IPS DF 19.7 (cell line): ENCODE measurements at regions not wholly inside any gene's neighbourhood (a gene's known extent, or its start where the extent isn't known, plus 50 kb on each side); places are given as distances from the start of the nearest gene placed in this dataset.
"Not testable (repeated sequence)": the region's sequence is repeated elsewhere in the genome, so short reads cannot be mapped to it uniquely, and the experiment has no call there.

Experiments used
- DNase-seq: peaks from one replicate; pipeline ENCODE4 v3.0.0-alpha.2; 2013; ENCODE audit warnings: low read depth, low spot score

DNA sequence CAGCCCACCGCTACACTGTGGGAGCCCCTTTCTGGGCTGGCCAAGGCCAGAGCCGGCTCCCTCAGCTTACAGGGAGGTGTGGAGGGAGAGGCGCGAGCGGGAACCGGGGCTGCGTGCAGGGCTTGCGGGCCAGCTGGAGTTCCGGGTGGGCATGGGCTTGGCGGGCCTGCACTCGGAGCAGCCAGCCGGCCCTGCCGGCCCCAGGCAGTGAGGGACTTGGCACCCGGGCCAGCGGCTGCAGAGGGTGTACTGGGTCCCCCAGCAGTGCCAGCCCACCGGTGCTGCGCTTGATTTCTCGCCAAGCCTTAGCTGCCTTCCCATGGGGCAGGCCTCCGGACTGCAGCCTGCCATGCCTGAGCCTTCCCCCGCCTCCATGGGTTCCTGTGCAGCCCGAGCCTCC lies 306.2 kb downstream of the PPP4R3C start:
- DNase-seq = not testable (repeated sequence)

DNA sequence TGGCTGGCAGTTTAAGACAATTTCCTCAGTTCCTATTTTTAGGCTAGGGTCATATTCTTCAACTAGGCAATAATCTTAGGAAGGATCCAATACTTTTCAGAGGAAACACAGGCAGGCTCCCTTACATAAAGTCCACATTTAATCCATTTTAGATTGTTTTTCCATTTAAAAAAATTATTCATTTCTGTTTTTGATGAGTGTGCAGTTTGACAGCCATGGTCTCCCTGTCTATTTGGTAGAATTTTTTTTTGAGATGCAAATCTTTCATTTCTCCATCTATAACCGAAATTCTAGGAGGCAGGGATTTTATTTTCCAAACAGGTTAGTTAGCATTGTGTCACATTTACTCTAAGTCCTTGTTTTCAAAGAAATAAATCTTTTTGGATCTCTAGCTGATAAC lies 326.8 kb downstream of the PPP4R3C start:
- DNase-seq = no peak

DNA sequence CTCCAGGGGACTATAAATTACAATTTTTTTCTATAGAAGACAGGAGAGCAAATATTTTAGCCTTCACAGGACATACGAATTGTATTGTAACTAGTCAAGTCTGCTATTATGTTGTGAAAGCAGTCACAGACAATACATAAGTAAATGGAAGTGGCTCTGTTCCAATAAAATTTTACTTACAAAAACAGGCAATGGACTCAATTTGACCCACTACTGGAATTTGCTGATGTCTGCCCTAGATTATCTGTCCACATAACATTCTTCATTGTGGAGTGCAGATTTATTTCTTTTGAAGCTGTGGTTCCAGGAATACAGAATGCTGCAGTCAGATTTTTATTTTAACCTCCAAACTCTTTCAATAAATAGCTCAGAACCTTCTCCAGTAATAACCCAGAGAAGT lies 330.3 kb downstream of the PPP4R3C start:
- no peak for DNase-seq

- DNase-seq = not testable (repeated sequence)
These were observed 376.0 kb downstream of the PPP4R3C start for GRCh38 chrX:27087176-27087575.

- DNase-seq = no peak
These were observed 376.9 kb downstream of the PPP4R3C start for GRCh38 chrX:27086237-27086636.

DNA sequence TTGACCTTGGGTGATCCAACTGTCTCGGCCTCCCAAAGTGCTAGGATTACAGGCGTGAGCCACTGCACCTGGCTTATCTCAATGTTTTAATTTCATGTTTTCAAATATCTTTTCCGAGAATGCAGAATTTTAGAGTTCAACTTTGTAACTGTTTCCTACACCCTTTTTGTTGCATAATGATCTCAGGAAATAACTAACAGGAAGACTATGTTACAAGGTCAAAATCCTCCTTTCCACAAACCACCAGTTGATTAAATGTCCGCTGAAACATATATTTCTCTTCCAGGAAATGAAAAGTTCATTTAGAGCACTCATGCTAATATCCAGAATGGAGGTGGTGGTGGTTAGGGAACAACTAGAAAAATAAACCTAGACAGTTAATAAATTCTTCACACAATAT lies 377.8 kb downstream of the PPP4R3C start:
- DNase-seq = no peak

- no peak for DNase-seq
These were observed 384.8 kb downstream of the PPP4R3C start for GRCh38 chrX:27078371-27078770.

- DNase-seq = peak; percentile 33
These were observed 405.3 kb downstream of the PPP4R3C start for GRCh38 chrX:27057883-27058282.

GRCh38 chrX:27039332-27039731 lies 423.8 kb downstream of the PPP4R3C start:
- no peak for DNase-seq

GRCh38 chrX:27008486-27008885 lies 454.7 kb downstream of the PPP4R3C start:
- no peak for DNase-seq

GRCh38 chrX:26999634-27000033 lies 463.5 kb downstream of the PPP4R3C start:
- no peak for DNase-seq

GRCh38 chrX:26958261-26958660 lies 504.9 kb downstream of the PPP4R3C start:
- no peak for DNase-seq

- DNase-seq = no peak
These were observed 509.1 kb downstream of the PPP4R3C start for GRCh38 chrX:26954029-26954428.

DNA sequence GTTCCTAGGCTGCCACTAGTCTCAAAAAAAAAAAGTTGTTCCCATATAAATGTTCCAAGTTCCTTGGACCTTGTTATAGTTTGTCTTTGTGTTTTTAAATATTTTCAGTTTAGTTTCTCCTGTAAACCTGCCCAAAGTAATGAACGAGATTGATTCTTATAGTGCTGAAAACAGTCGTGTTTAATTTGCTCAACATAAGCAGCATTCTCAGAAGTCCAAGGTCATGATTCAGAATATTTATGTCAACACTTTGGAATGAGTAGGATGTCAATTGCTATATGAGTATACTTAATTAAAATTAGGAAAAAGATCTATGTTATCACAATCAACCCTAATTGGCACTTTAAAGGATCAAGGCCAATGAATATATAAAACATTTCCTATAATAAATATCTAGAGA lies 510.9 kb downstream of the PPP4R3C start:
- no peak for DNase-seq

DNA sequence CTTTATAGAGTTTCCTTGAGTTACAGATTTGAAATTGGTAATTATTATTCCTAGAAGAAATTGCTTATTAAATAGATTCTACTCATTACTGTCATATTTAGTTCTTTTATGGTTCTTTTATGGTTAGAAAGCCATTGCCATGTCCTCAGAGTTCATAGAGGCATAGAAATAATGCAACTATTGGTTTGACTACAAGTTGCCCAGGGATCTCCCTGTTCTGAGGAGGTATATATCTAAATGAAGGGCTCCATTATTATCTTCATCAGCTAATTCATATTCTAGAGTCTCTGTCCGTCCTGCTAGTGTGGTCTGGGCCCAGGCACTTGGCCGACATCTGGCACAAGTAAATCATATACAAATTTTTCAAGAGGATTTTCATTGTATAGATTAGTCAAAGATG lies 535.7 kb downstream of the PPP4R3C start:
- DNase-seq = no peak

- DNase-seq = no peak
These were observed 538.1 kb downstream of the PPP4R3C start for GRCh38 chrX:26925088-26925487.

DNA sequence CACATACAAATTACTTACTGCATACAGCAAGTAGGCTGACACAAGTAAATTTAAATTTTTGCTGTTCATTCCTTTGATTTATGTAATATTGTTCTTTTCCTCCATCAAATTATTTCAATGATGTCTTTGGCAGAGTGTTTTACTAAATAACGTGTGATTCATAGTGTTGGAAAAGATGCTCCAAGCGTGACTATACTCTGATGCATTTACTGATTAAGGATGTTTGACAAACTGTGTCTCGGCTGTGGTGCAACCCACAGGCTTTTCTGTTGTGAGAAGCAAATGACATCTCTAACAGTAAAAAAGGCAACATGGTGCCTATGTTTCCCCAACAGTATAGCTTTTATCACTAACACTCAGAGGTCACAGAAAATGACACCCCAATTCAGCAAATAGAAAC lies 540.9 kb downstream of the PPP4R3C start:
- DNase-seq = no peak

- peak; percentile 23 for DNase-seq
These were observed 544.5 kb downstream of the PPP4R3C start for GRCh38 chrX:26918631-26919030.

DNA sequence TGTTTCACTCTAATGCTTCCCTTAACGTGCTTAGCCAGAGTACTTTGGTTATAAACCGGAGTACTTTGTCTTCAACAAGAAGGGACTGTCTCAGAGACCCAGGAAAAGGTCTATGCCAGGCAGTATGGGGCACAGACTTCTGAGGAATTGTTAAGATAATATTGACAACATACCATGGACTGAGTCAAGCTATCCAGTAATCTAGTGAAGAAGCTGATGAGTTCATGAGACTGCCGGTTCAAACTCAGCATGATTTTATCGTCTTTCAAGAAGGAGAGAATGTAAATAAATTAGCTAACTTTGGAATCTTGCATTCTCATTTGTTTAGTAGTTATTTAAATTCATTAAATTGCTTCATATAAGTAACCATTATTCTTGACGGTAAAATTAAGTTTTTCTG lies 546.1 kb downstream of the PPP4R3C start:
- DNase-seq = no peak

GRCh38 chrX:26915064-26915463 lies 548.1 kb downstream of the PPP4R3C start:
- no peak for DNase-seq

- DNase-seq = no peak
These were observed 548.9 kb downstream of the PPP4R3C start for GRCh38 chrX:26914232-26914631.

- DNase-seq = not testable (repeated sequence)
These were observed 551.4 kb downstream of the PPP4R3C start for GRCh38 chrX:26911785-26912184.

DNA sequence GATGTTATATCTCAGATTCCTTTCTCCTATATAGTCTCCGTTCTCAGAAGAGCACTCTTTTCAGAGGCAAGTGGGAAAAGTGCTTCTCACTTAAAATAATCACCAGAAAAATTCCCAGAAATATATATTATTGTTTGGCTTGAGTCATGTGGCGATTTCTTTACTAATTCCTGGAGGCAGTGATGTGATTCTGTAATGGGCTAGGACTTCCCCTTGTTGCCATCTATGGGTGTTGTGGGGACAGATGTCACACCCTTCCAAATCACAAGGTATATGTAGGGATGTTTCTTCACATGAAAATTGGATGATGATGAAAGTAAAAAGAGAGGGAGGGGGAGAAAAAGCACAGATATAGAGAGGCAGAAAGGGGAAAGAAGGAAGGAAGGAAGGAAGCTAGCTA lies 553.4 kb downstream of the PPP4R3C start:
- no peak for DNase-seq

- no peak for DNase-seq
These were observed 554.9 kb downstream of the PPP4R3C start for GRCh38 chrX:26908218-26908617.

DNA sequence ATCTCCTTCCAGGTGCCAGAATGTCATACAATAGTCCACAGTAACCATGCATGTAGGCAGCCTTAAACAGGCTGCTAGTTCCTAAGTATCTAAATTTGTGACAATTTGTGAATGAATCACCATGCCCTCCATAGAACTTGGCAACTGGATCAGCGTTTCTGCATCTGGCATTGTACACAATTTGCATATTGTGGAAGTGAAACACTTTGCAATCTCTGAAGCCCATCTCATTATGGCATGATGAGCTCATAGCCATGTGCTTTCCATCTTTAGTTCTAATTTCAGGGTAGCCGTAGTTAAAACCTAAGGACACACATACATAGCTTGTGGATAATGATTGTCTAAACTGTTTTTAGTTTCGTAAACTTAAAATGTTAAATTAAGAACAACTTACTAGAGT lies 573.6 kb downstream of the PPP4R3C start:
- DNase-seq = no peak
